IMR-90 (cell line): ENCODE measurements at regions not wholly inside any gene's neighbourhood (a gene's known extent, or its start where the extent isn't known, plus 50 kb on each side); places are given as distances from the start of the nearest gene placed in this dataset.

Source experiments
- ATAC-seq: fragments of 200-7000 bp; cut with Tn5 transposase; 2 replicates; pipeline ENCODE4 v1.9.1; 2020; ENCODE audit warnings: low read depth, mild to moderate bottlenecking, moderate library complexity
- BruUV-seq: library from RNA; stranded (reverse); fragments of 400-500 nt; replicated peaks from 2 replicates; lab custom pipeline; 2021; lab: Mats Ljungman, UMichigan
- CTCF ChIA-PET: fragments of 300-600 bp; formaldehyde crosslinking; extraction: SDS; loops from one replicate; lab custom pipeline; 2021; ENCODE audit warnings: antibody characterized with exemption; lab: Yijun Ruan, JAX
- POLR2A ChIA-PET: fragments of 300-600 bp; sonication (Branson Sonifier 250); formaldehyde crosslinking; loops from one replicate; lab custom pipeline; 2022; ENCODE audit warnings: antibody characterized with exemption; ENCODE audit not compliant: unreplicated experiment; lab: Charles Lee
- DNase-seq: peaks from one replicate; pipeline ENCODE4 v3.0.0; 2013
- H2AFZ ChIP-seq: replicated peaks from 2 replicates; pipeline ENCODE3; 2013; ENCODE audit warnings: low read length, mild to moderate bottlenecking; ENCODE audit not compliant: poor library complexity
- H2AK5ac ChIP-seq: 2 replicates; pipeline ENCODE4 v1.6.1; 2013; ENCODE audit warnings: low read depth, low read length, inconsistent platforms
- H2AK9ac ChIP-seq: replicated peaks from 2 replicates; pipeline ENCODE3; 2013; ENCODE audit warnings: mild to moderate bottlenecking, low read depth, low read length, moderate library complexity; ENCODE audit not compliant: poor library complexity
- H2BK120ac ChIP-seq: 2 replicates; pipeline ENCODE4 v1.6.1; 2013; ENCODE audit warnings: low read depth, low read length, inconsistent platforms
- H2BK15ac ChIP-seq: 3 replicates; pipeline ENCODE4 v1.6.1; 2013; ENCODE audit warnings: low read depth, low read length, inconsistent platforms
- H2BK20ac ChIP-seq: 2 replicates; pipeline ENCODE4 v1.6.1; 2013; ENCODE audit warnings: low read depth, mild to moderate bottlenecking, inconsistent platforms, low read length, moderate library complexity
- H2BK5ac ChIP-seq: 2 replicates; pipeline ENCODE4 v1.6.1; 2013; ENCODE audit warnings: mild to moderate bottlenecking, low read depth, low read length, inconsistent platforms; ENCODE audit not compliant: poor library complexity, severe bottlenecking
- H3K14ac ChIP-seq: replicated peaks from 2 replicates; pipeline ENCODE4 v1.6.1; 2013; ENCODE audit warnings: low read depth, low read length, inconsistent platforms
- H3K18ac ChIP-seq: 2 replicates; pipeline ENCODE4 v1.6.1; 2013; ENCODE audit warnings: low read depth, low read length, control low read depth
- H3K23ac ChIP-seq: 2 replicates; pipeline ENCODE4 v1.6.1; 2013; ENCODE audit warnings: low read depth, low read length, inconsistent platforms
- H3K27ac ChIP-seq: 2 replicates; pipeline ENCODE4 v1.5.1; 2013; ENCODE audit warnings: mild to moderate bottlenecking, control low read depth, low read length; ENCODE audit not compliant: insufficient read depth
- H3K27me3 ChIP-seq: 2 replicates; pipeline ENCODE4 v1.6.1; 2013; ENCODE audit warnings: low read length; ENCODE audit not compliant: control insufficient read depth, insufficient read depth
- H3K36me3 ChIP-seq: 2 replicates; pipeline ENCODE4 v1.6.1; 2013; ENCODE audit warnings: low read length, mixed read lengths; ENCODE audit not compliant: control insufficient read depth, insufficient read depth
- H3K4ac ChIP-seq: 2 replicates; pipeline ENCODE4 v1.6.1; 2013; ENCODE audit warnings: low read depth, low read length, inconsistent platforms
- H3K4me1 ChIP-seq: 2 replicates; pipeline ENCODE4 v1.6.1; 2013; ENCODE audit warnings: low read length, mixed read lengths; ENCODE audit not compliant: control insufficient read depth, insufficient read depth
- H3K4me2 ChIP-seq: 2 replicates; pipeline ENCODE4 v1.6.1; 2013; ENCODE audit warnings: low read depth, mild to moderate bottlenecking, control low read depth, low read length, moderate library complexity
- H3K4me3 ChIP-seq: 2 replicates; pipeline ENCODE4 v1.5.1; 2013; ENCODE audit warnings: low read depth, mild to moderate bottlenecking, control low read depth, low read length, moderate library complexity; ENCODE audit not compliant: insufficient read depth
- H3K56ac ChIP-seq: 2 replicates; pipeline ENCODE4 v1.6.1; 2013; ENCODE audit warnings: low read length, inconsistent platforms; ENCODE audit not compliant: insufficient read depth; ENCODE audit errors: extremely low read depth
- H3K79me1 ChIP-seq, 2 experiments: 2 replicates each; pipeline ENCODE4 v1.6.1; 2013; ENCODE audit warnings: low read length in 2 of 2, inconsistent platforms in 1 of 2, low read depth in 1 of 2
- H3K9ac ChIP-seq: 2 replicates; pipeline ENCODE4 v1.6.1; 2013; ENCODE audit warnings: low read depth, low read length, control low read depth
- H3K9me1 ChIP-seq: 2 replicates; pipeline ENCODE4 v1.6.1; 2013; ENCODE audit warnings: low read length, inconsistent platforms; ENCODE audit not compliant: insufficient read depth
- H3K9me3 ChIP-seq: 2 replicates; pipeline ENCODE4 v1.6.1; 2013; ENCODE audit warnings: low read length; ENCODE audit not compliant: control insufficient read depth, insufficient read depth
- H4K20me1 ChIP-seq: 2 replicates; pipeline ENCODE4 v1.6.1; 2013; ENCODE audit warnings: low read length, inconsistent platforms; ENCODE audit not compliant: insufficient read depth
- H4K5ac ChIP-seq: 2 replicates; pipeline ENCODE4 v1.6.1; 2013; ENCODE audit warnings: mild to moderate bottlenecking, low read depth, low read length, control low read depth
- H4K8ac ChIP-seq, 2 experiments: 2 replicates each; pipeline ENCODE4 v1.6.1; 2013; ENCODE audit warnings: low read depth in 2 of 2, low read length in 2 of 2, control low read depth in 1 of 2, inconsistent platforms in 1 of 2
- H4K91ac ChIP-seq: 2 replicates; pipeline ENCODE4 v1.6.1; 2013; ENCODE audit warnings: low read depth, low read length, inconsistent platforms; ENCODE audit not compliant: insufficient read depth
- MXI1 ChIP-seq: IDR thresholded peaks from 2 replicates; pipeline ENCODE4 v1.6.1; 2012; ENCODE audit warnings: low read depth, mild to moderate bottlenecking, low read length, moderate library complexity, borderline replicate concordance
- POLR2A ChIP-seq: IDR thresholded peaks from 2 replicates; pipeline ENCODE4 v1.6.1; 2012; ENCODE audit warnings: mild to moderate bottlenecking, low read depth, low read length
- RAD21 ChIP-seq: IDR thresholded peaks from 2 replicates; pipeline ENCODE4 v1.6.1; 2012; ENCODE audit warnings: low read length, improper control_type of control experiment
- WGBS, 2 experiments: methylation state at CpG; one replicate each; pipeline versions ENCODE4 v1.1.5 to v1.1.7; 2013; ENCODE audit warnings: missing lambda C conversion rate in 2 of 2; ENCODE audit not compliant: insufficient read length in 1 of 2; ENCODE audit errors: extremely low coverage in 2 of 2; 5-methylcytosine and 5-hydroxymethylcytosine counted together
- dilution Hi-C: fragments of 300-500 bp; cut with HindIII; formaldehyde crosslinking; loops from one replicate; pipeline ENCODE4 v1.14.3; 2018; ENCODE audit warnings: low sequenced_read_pairs; ENCODE audit not compliant: unreplicated experiment
- in situ Hi-C: fragments of 300-500 bp; cut with MboI; formaldehyde crosslinking; loops from 3 replicates; pipeline ENCODE4 v1.14.3; 2019; ENCODE audit warnings: low sequenced_read_pairs, inconsistent platforms, mixed read lengths
- intact Hi-C: fragments of 100-400 bp; cut with micrococcal nuclease; formaldehyde crosslinking; loops from 2 replicates; pipeline ENCODE4 v1.10.0; 2022

- no peak overlapping the region for H2AK9ac ChIP-seq
- dilution Hi-C loops: no loop called here
- POLR2A ChIA-PET: no interaction called here
Observed at GRCh38 chrX:40237731-40238178, 140.0 kb upstream of the BCOR start.

More at GRCh38 chrX:40237731-40238178, 140.0 kb upstream of the BCOR start:
- TF ChIP-seq MXI1: no peak
- TF ChIP-seq RAD21: no peak
- no peak for TF ChIP-seq POLR2A
- Histone ChIP-seq H3K18ac (no peak overlapping the region), H3K36me3 (no peaks in the 10 kb centered on the region), H2BK5ac (no peak overlapping the region), H2BK20ac (no peak overlapping the region), H4K8ac (no peak overlapping the region), H3K14ac (no peak overlapping the region), H4K5ac (no peak overlapping the region), H2BK120ac (no peak overlapping the region), H3K27ac (no peak overlapping the region), H3K4me2 (no peak overlapping the region), H3K4ac (no peak overlapping the region), H3K79me1 (no peaks in the 10 kb centered on the region), H3K4me3 (no peak overlapping the region), H3K27me3 (peaks cover 7% of the 10 kb centered on the region), H3K56ac (no peak overlapping the region), H3K9me1 (no peaks in the 10 kb centered on the region), H4K91ac (no peak overlapping the region), H2AFZ (no peak overlapping the region), H3K23ac (no peak overlapping the region), H4K20me1 (no peaks in the 10 kb centered on the region), H2AK5ac (no peak overlapping the region), H3K9ac (no peak overlapping the region), H2BK15ac (no peak overlapping the region), H3K4me1 (no peaks in the 10 kb centered on the region), H3K9me3 (no peaks in the 10 kb centered on the region)
- intact Hi-C loops (no loop called here), in situ Hi-C loops (no loop called here)
- CTCF ChIA-PET: no interaction called here
- WGBS, 2 experiments: 74% methylated on average over 5 of the region's 14 CpGs; no CpG with 5 or more reads in 1 of the 2 experiments
- no TSS peak for BruUV-seq
- no peak for ATAC-seq
- DNase-seq: no peak
